ENCODE measurements at regions not wholly inside any gene's neighbourhood (a gene's known extent, or its start where the extent isn't known, plus 50 kb on each side); places are given as distances from the start of the nearest gene placed in this dataset.

DNA sequence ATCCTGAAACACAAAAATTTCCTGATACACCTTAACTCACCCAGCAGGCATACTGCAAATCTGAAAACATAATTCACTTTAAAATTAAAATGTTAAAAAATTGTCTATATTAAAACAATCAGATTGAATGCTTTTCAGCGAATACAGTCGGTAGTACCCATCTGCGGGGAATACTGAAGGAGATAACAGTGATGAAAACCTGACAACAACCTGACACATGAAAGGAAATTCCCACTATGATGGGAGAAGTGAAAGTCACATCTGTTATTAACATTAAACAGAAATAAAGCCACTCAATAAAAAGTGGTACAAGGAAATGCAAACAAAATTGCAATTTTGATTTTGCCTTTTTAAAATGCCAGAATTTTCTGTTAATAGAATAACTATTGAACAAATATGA is 448.0 kb upstream of the SEMA3A start:
- no peaks in the 10 kb centered on the region for H3K36me3 ChIP-seq (ENCODE audit: insufficient read depth)
- DNase-seq (ENCODE audit: low spot score) (no peak), ATAC-seq (no peak)
- H3K36me3 Mint-ChIP-seq (ENCODE audit: low read depth) = 0 out of 3 replicates have a peak, but pooled peaks cover 2% of the 10 kb centered on the region
- H3K27ac ChIP-seq (ENCODE audit: low read depth) = no peak overlapping the region
- H3K9me2 ChIP-seq (ENCODE audit: insufficient read depth) = no peaks in the 10 kb centered on the region
- no peaks in the 10 kb centered on the region for H4K20me1 ChIP-seq (replicated peaks; ENCODE audit: insufficient read depth)
- peaks cover 2% of the 10 kb centered on the region; the same call in 1 of the 3 replicates for H3K9me3 Mint-ChIP-seq
- TF ChIP-seq, protein P1, sequence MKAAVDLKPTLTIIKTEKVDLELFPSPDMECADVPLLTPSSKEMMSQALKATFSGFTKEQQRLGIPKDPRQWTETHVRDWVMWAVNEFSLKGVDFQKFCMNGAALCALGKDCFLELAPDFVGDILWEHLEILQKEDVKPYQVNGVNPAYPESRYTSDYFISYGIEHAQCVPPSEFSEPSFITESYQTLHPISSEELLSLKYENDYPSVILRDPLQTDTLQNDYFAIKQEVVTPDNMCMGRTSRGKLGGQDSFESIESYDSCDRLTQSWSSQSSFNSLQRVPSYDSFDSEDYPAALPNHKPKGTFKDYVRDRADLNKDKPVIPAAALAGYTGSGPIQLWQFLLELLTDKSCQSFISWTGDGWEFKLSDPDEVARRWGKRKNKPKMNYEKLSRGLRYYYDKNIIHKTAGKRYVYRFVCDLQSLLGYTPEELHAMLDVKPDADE (IDR thresholded peaks at IDR 0.05) = no peak
- TF ChIP-seq EZH2 (IDR thresholded peaks at IDR 0.05; ENCODE audit: low read depth, unreplicated experiment) = no peak
- TF ChIP-seq ZNF331 (CRISPR knock-in tag; IDR thresholded peaks at IDR 0.05; ENCODE audit: low read depth) = no peak
- TF ChIP-seq, protein P2, sequence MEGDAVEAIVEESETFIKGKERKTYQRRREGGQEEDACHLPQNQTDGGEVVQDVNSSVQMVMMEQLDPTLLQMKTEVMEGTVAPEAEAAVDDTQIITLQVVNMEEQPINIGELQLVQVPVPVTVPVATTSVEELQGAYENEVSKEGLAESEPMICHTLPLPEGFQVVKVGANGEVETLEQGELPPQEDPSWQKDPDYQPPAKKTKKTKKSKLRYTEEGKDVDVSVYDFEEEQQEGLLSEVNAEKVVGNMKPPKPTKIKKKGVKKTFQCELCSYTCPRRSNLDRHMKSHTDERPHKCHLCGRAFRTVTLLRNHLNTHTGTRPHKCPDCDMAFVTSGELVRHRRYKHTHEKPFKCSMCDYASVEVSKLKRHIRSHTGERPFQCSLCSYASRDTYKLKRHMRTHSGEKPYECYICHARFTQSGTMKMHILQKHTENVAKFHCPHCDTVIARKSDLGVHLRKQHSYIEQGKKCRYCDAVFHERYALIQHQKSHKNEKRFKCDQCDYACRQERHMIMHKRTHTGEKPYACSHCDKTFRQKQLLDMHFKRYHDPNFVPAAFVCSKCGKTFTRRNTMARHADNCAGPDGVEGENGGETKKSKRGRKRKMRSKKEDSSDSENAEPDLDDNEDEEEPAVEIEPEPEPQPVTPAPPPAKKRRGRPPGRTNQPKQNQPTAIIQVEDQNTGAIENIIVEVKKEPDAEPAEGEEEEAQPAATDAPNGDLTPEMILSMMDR (conservative IDR thresholded peaks at IDR 0.05; ENCODE audit: low read depth in 2 of 2) = no peak
- no peak for TF ChIP-seq JUNB (IDR thresholded peaks at IDR 0.05; ENCODE audit: unreplicated experiment)
- TF ChIP-seq POLR2AphosphoS5 (IDR thresholded peaks at IDR 0.05; ENCODE audit: low read depth) = no peak
- TF ChIP-seq, protein P3, sequence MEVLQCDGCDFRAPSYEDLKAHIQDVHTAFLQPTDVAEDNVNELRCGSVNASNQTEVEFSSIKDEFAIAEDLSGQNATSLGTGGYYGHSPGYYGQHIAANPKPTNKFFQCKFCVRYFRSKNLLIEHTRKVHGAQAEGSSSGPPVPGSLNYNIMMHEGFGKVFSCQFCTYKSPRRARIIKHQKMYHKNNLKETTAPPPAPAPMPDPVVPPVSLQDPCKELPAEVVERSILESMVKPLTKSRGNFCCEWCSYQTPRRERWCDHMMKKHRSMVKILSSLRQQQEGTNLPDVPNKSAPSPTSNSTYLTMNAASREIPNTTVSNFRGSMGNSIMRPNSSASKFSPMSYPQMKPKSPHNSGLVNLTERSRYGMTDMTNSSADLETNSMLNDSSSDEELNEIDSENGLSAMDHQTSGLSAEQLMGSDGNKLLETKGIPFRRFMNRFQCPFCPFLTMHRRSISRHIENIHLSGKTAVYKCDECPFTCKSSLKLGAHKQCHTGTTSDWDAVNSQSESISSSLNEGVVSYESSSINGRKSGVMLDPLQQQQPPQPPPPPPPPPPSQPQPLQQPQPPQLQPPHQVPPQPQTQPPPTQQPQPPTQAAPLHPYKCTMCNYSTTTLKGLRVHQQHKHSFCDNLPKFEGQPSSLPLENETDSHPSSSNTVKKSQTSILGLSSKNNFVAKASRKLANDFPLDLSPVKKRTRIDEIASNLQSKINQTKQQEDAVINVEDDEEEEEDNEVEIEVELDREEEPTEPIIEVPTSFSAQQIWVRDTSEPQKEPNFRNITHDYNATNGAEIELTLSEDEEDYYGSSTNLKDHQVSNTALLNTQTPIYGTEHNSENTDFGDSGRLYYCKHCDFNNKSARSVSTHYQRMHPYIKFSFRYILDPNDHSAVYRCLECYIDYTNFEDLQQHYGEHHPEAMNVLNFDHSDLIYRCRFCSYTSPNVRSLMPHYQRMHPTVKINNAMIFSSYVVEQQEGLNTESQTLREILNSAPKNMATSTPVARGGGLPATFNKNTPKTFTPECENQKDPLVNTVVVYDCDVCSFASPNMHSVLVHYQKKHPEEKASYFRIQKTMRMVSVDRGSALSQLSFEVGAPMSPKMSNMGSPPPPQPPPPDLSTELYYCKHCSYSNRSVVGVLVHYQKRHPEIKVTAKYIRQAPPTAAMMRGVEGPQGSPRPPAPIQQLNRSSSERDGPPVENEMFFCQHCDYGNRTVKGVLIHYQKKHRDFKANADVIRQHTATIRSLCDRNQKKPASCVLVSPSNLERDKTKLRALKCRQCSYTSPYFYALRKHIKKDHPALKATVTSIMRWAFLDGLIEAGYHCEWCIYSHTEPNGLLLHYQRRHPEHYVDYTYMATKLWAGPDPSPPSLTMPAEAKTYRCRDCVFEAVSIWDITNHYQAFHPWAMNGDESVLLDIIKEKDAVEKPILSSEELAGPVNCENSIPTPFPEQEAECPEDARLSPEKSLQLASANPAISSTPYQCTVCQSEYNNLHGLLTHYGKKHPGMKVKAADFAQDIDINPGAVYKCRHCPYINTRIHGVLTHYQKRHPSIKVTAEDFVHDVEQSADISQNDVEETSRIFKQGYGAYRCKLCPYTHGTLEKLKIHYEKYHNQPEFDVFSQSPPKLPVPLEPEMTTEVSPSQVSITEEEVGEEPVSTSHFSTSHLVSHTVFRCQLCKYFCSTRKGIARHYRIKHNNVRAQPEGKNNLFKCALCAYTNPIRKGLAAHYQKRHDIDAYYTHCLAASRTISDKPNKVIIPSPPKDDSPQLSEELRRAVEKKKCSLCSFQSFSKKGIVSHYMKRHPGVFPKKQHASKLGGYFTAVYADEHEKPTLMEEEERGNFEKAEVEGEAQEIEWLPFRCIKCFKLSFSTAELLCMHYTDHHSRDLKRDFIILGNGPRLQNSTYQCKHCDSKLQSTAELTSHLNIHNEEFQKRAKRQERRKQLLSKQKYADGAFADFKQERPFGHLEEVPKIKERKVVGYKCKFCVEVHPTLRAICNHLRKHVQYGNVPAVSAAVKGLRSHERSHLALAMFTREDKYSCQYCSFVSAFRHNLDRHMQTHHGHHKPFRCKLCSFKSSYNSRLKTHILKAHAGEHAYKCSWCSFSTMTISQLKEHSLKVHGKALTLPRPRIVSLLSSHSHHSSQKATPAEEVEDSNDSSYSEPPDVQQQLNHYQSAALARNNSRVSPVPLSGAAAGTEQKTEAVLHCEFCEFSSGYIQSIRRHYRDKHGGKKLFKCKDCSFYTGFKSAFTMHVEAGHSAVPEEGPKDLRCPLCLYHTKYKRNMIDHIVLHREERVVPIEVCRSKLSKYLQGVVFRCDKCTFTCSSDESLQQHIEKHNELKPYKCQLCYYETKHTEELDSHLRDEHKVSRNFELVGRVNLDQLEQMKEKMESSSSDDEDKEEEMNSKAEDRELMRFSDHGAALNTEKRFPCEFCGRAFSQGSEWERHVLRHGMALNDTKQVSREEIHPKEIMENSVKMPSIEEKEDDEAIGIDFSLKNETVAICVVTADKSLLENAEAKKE (CRISPR knock-in tag; IDR thresholded peaks at IDR 0.05) = no peak
- no peak for TF ChIP-seq CREB1 (CRISPR knock-in tag; IDR thresholded peaks at IDR 0.05; ENCODE audit: low read depth)
- no peak for TF ChIP-seq NANOG (IDR thresholded peaks at IDR 0.05; ENCODE audit: borderline replicate concordance)
- TF ChIP-seq EZH2phosphoT487 (IDR thresholded peaks at IDR 0.05; ENCODE audit: unreplicated experiment) = no peak
- no peak for TF ChIP-seq ZNF114 (CRISPR knock-in tag; IDR thresholded peaks at IDR 0.05)
- TF ChIP-seq, protein P4, sequence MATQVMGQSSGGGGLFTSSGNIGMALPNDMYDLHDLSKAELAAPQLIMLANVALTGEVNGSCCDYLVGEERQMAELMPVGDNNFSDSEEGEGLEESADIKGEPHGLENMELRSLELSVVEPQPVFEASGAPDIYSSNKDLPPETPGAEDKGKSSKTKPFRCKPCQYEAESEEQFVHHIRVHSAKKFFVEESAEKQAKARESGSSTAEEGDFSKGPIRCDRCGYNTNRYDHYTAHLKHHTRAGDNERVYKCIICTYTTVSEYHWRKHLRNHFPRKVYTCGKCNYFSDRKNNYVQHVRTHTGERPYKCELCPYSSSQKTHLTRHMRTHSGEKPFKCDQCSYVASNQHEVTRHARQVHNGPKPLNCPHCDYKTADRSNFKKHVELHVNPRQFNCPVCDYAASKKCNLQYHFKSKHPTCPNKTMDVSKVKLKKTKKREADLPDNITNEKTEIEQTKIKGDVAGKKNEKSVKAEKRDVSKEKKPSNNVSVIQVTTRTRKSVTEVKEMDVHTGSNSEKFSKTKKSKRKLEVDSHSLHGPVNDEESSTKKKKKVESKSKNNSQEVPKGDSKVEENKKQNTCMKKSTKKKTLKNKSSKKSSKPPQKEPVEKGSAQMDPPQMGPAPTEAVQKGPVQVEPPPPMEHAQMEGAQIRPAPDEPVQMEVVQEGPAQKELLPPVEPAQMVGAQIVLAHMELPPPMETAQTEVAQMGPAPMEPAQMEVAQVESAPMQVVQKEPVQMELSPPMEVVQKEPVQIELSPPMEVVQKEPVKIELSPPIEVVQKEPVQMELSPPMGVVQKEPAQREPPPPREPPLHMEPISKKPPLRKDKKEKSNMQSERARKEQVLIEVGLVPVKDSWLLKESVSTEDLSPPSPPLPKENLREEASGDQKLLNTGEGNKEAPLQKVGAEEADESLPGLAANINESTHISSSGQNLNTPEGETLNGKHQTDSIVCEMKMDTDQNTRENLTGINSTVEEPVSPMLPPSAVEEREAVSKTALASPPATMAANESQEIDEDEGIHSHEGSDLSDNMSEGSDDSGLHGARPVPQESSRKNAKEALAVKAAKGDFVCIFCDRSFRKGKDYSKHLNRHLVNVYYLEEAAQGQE (IDR thresholded peaks at IDR 0.05; ENCODE audit: unreplicated experiment) = no peak
- TF ChIP-seq STAT1 (IDR thresholded peaks at IDR 0.05; ENCODE audit: unreplicated experiment) = no peak
- H2AFZ ChIP-seq = no peak overlapping the region
- no peak overlapping the region for H3K4me3 Mint-ChIP-seq
- peaks cover 29% of the 10 kb centered on the region for H3K4me1 ChIP-seq (ENCODE audit: insufficient read depth)
- no peaks in the 10 kb centered on the region for H3K79me2 ChIP-seq (replicated peaks; ENCODE audit: insufficient read depth)
- H3F3A ChIP-seq (replicated peaks; ENCODE audit: low read depth) = no peaks in the 10 kb centered on the region
- no peaks in the 10 kb centered on the region for H3K27me3 ChIP-seq (ENCODE audit: insufficient read depth)
- H3K27ac Mint-ChIP-seq = no peak overlapping the region
- H3K4me1 Mint-ChIP-seq = peaks cover 33% of the 10 kb centered on the region; the same call in 2 of the 3 replicates
- peaks cover 2% of the 10 kb centered on the region for H3K27me3 Mint-ChIP-seq (ENCODE audit: insufficient read depth, low read depth, poor library complexity)
- H3K4me2 ChIP-seq = no peak overlapping the region
- H3K4me3 ChIP-seq = no peak overlapping the region

All from GM23338 (cell line).